NOMO-1 (cell line): ENCODE measurements at regions not wholly inside any gene's neighbourhood (a gene's known extent, or its start where the extent isn't known, plus 50 kb on each side); places are given as distances from the start of the nearest gene placed in this dataset.
"Not testable (repeated sequence)": the region's sequence is repeated elsewhere in the genome, so short reads cannot be mapped to it uniquely, and the experiment has no call there.

ENCODE experiments used
- DNase-seq, 2 experiments: peaks; one replicate each; lab custom pipeline; 2025; ENCODE audit not compliant: unreplicated experiment in 2 of 2; lab: John Stamatoyannopoulos, UW

DNA sequence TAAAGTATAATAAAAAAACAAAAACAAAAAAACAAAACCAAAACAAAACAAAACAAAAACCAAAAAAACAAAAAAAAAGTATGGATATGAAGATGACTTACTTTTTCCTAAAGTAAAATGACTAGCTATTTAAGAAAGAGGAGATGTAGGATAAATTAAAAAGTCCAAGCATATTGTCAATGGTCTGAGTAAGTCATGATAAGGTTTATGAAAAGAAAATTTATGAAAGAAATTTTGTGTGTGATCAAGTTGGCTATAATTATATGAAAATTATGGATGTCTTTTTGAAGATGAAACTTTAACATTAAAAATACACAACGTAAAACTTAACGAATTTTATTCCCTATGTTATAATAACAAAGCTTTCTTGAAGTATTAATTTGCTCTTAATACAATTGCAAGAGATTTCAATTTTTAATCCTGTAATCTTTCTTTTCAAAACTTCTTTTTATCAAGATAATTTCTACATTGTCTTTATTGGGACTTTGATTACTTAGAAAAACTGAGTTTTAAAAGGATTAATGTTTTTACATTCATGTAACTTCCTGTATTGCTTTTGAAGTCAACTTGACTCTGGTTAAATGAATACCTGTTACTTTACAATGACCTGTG, 200.9 kb upstream of the IVNS1ABP start:
- DNase-seq, result no peak

DNA sequence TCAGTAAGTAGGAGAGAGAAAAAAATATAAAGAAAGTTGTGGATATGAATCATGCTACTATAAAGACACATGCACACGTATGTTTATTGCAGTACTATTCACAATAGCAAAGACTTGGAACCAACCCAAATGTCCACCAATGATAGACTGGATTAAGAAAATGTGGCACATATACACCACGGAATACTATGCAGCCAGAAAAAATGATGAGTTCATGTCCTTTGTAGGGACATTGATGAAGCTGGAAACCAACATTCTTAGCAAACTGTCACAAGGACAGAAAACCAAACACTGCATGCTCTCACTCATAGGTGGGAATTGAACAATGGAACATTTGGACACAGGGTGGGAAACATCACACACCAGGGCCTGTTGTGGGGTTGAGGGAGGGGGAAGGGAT, 200.3 kb upstream of the IVNS1ABP start:
- not testable (repeated sequence) for DNase-seq

DNA sequence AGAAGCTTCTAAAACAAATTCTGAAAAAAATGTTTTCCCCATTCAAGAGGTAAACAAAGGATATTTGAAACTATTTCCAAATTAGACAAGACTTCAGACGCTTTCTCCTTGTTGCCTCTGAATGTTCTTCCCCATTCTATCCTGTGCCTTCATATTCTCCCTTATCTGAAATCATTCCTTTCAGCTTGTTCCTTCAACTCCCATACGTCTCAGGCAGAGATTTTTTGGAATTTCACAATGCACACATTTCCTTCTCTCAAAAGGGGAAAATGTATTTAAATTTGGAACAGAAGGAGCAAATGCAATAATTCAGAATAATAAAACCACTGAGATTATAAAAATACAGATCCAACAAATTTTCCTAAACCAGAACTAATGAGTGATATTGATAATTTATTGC, 198.7 kb upstream of the IVNS1ABP start:
- DNase-seq, result no peak

DNA sequence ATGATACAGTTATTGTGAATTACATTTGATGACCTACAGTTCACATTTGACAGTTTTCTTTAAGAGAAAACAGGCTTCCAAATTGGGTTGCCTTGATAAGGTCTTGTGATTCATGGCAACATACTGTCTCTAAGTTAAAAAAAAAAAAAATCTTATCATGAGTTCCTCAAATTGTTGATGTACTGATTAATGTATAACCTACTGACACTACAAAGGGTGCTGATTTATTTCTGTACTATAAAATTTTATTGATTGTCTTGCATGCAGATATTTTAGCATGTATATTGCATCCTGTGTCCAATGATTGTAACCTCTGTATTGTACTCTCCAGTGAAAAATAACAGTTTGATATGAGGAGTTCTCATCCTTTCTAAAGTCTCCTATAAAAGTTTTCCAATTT, 197.3 kb upstream of the IVNS1ABP start:
- DNase-seq, result no peak

DNA sequence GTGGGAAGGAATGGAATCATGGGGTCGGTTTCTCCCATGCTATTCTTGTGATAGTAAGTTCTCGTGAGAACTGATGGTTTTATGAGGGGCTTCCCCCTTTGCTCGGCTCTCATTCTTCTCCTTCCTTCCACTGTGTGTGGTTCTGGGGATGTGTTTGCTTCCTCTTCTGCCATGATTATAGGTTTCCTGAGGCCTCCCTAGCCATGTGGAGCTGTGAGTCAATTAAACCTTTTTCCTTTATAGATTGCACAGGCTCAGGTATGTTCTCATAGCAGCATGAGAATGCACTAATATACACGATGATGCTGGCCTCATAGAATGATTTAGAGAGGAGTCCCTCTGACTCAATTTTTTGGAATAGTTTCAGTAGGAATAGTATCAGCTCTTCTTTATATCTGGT, 195.4 kb upstream of the IVNS1ABP start:
- DNase-seq, result peak; percentile 7 to 30

DNA sequence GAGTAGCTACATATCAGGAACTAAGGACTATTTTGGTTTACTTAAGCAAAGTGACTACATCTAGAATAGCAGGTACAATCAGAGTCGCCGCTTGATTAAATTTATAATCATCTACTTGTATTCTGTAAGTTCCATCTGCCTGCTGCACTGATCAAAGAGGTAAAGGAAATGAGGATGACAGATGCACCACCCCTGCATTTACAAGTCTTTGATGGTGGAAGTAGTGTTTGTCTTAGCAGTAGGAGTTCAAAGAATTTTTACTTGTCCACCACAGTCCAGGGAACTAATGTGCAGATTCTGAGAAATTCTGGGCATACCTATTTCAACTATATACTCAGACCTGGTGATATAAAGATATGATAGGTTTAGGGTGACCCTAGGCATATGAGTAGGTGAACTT, 184.1 kb upstream of the IVNS1ABP start:
- no peak for DNase-seq

DNA sequence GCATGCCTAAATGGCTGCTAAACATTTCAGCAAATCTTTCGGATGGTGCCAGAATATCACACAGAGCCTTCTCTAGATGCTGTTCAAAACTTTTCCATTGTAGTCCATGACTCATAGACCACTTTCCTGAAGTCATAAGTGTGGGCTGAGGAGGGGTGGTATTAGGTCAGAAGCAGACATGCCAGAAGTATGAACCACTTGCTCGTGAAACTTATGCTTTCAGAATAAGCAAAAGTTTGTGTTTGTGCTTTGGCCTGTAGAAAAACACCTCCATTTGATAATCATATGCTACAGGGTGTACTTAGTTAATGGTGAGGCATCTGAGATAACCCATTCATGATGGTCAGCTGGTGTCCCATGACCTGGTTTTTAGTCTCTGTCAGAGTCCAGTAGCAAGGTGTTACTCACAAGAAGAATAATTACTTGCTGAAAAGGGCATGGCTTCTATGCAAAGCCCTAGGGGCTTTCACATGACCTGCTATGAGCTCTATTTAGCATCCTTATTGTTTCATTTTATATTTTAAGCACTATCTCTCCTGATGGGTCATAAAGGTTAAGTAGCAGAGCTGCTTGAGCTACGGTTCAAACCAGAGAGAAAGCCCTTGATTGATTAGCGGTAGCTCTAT, 183.1 kb upstream of the IVNS1ABP start:
- no peak for DNase-seq

DNA sequence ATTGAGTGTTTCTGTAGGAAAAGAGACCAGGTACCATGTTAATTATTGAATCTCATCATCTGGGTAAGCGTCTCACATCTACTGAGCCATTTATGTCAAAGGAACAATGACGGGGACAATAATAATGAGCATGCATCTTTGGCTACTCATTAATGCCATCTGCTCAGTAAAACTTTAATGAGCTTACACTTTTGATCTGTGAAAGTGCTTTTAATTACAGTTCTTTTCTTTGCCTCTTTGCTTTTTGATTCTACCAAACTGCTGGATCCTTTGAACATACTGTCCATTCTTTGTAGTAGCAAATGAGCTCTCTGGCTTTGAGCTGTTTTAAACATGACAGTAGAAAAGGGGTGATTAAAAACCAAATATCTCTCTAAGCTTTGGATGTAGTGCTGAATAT, 181.2 kb upstream of the IVNS1ABP start:
- DNase-seq, result no peak

DNA sequence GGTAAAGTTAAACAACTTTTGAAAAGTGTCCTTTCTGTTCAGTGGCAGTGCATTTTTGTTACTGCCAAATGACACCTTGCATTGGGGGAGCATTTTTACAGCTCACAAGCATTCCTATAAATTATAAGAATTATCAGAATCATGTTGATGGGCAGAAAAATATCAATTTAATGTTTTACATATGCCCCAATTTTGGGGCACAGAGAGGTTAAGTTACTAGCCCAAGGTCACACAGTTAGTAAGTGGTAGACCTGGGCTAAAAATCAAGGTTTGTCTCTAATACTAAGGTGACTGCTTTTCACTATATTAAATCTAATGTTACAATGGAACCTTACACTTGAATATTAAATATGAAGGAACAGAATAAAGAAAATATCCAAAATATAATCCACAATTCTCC, 180.1 kb upstream of the IVNS1ABP start:
- no peak for DNase-seq

DNA sequence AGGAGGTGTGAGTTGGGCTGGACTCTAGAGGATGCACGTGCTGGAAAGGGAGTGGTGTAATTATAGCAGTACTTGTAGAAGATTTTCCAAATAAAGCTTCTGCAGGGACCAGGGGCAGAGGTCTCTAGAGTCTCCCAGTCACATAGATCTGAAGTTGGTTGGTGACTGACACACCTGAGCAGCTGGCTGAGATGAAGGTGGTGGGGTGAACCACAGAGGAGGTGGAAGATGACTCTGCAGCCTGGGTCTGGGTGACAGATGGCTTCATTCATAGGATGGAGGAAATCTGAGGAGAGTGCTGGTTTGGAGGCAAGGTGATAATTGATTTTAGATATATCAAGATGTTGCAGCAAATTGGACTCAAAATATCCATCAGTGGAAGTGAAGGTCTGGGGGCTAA, 178.9 kb upstream of the IVNS1ABP start:
- DNase-seq, result no peak

DNA sequence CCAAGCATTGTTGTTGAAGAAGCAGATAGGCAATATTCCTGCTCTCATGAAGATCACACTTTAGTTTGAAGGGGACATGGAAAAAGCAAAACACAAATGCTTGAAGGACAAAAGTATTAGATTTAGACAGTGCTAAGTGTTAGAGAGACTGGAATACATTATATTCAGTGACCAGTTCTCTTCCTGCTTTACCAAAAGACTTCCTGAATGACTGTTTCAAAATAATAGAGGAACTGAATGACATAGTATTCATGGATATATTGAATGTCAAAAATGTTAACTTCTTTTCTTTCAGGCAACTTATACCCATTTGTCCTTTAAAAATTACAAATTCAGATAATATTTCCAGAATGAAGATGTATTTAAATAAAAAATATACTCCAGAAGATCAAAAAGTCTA, 178.0 kb upstream of the IVNS1ABP start:
- DNase-seq, result peak in 1 of 2 experiments; percentile 44

DNA sequence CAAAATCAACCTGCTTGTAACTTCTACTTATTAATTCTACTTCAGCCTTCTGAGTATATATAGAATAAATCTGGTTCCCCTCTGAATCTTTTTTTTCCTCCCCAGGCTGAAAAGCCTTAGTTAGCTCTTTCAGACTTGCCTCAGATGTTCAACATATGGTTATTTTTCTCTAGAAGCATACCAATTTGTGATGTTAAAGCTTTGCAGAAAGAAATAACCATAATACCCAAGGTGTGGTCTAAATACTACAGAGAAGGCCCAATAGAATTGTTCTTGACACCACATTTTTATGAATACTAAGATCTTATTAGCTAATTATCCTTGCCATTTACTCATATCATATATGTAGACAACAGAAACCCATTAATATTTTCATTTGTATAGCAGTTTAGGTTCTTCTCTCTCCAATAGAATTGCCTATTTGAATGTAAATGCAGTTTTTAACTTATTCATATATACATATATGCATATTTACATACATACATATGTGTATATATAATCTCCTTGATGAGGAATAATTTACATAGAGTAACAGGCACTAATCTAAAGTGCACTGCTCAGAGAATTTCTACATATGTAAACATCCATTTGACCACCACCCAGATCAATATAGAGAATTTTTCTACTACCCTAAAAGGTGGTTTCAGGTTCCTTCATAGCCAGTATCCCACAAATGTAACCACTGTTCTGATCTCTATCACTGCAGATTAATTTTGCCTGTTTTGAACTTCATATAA, 175.2 kb upstream of the IVNS1ABP start:
- DNase-seq, result no peak

DNA sequence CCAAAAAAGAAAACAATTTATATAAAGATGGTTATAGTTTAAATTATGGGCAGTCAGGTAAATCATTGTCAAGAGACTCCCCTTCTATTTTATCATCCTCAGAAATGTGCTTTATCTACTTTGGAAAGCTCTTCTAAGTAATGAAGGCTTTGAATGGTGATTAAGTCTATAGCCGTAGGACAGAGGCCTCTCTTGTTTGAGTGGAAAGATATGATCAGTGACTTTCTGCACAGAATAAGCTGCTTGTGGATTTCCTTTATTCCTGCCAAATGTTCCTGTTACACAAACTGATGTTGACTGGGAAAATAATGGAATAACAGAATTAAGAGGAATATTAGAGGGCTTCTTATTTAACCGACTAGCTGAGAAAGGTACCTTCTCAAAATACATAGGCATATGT, 174.6 kb upstream of the IVNS1ABP start:
- no peak for DNase-seq

DNA sequence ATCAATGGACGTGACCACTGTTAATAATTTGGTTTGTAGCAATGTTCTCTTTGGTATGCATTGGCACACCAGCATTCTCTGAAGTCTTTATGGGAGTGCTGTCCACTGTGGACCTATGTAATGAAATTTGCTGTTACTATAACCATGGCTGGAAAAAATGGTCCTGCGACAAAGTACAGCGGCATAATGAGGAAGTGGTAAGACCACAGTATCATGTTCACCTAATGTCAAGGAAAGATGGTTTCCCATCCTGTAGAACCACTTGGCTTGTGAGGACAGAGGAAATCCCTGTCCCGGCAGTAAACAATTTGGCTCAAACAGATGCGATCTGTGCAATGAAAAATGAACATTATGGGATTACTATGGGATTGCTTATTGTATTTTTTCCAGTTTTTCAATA, 173.9 kb upstream of the IVNS1ABP start:
- DNase-seq, result no peak

DNA sequence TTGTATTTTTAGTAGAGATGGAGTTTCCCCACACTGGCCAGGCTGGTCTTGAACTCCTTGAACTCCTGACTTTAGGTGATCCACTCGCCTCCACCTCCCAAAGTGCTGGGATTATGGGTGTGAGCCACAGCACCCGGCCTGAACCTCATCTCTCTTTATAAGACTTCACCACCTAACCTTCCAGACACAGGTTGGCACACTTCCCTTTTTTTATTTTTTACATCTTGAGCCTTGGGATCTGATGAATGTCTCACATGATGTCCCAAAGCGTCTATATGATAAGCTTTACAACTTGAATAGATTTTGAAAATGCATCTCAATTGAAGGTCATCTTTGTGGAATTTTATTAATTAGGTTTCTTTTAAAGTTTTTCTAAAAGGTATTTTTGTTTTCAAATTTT, 172.4 kb upstream of the IVNS1ABP start:
- DNase-seq, result no peak

DNA sequence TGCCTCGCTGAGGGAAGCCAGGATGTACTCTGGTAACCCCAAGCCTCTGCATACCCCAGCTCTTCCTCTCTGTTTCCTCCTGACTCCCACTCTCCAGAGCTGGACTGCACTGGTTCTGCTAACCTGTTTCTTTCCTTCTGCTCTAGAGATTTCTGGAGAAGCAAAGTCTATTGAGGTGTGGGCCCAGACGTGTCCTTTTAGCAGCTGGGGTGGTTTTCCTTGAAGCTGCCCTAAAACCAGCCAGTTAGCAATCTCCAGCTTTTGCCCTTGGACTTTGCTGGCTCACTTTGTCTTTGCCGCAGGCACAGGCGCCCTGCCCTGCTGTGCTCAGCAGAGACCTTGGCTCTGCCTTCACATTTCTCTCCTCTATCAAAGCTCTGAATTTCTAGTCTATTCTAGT, 171.8 kb upstream of the IVNS1ABP start:
- DNase-seq, result no peak

DNA sequence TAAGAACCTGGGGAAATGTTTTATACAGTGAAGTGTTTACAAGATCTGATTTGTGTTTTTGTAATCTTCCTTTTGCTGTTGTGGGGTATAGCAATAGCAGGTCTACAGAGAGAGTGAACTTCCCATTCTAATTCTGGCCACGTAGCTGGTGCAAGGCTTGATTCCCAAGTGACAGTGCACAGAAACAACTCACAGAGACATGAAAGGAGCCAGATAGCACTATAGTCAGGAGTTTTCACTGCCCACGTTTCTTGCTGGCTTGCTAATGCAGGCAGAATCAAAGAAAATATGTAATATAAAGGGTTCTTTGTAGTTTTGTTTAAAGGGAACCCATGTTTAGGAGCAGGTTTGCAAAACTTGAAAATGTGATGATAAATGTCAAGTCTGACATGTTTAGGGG, 170.9 kb upstream of the IVNS1ABP start:
- DNase-seq, result no peak

DNA sequence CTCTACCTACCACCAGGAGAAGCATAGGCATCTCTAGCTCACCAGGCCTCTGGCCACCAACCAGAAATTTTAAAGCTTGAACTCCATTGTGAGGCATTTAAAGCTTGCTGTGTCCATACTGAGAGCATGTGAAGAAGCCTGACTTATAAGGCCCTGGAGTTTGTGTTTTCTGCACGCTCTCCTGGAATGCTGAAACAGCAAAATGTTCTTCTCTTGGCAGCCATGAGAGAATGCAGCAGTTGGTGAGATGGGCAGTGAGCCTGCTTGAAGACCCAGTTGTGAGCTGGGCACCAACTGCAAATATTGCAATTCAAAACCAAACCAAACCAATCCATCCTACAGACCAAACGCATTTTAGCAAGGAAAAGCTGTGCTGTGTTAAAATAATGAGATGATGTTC, 170.0 kb upstream of the IVNS1ABP start:
- DNase-seq, result no peak

DNA sequence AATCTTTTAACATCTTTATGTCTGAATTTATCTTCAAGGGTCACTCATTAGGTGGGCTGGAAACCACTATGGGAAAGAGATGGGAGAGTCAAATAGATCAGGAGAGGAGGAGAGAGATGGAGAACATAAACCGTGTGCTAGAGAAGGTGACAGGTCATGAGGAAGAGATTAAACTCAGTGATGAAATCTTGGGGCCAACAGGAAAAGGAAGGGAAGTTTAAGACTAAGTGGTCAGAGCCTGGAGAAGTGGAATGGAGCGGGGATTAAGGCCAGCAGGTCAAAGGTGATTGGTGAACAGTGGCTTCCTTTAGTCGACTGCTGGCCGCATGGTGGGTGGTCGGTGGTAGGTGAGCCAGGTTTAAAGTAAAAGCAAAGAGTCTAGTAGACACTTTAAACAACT, 169.3 kb upstream of the IVNS1ABP start:
- DNase-seq, result no peak

DNA sequence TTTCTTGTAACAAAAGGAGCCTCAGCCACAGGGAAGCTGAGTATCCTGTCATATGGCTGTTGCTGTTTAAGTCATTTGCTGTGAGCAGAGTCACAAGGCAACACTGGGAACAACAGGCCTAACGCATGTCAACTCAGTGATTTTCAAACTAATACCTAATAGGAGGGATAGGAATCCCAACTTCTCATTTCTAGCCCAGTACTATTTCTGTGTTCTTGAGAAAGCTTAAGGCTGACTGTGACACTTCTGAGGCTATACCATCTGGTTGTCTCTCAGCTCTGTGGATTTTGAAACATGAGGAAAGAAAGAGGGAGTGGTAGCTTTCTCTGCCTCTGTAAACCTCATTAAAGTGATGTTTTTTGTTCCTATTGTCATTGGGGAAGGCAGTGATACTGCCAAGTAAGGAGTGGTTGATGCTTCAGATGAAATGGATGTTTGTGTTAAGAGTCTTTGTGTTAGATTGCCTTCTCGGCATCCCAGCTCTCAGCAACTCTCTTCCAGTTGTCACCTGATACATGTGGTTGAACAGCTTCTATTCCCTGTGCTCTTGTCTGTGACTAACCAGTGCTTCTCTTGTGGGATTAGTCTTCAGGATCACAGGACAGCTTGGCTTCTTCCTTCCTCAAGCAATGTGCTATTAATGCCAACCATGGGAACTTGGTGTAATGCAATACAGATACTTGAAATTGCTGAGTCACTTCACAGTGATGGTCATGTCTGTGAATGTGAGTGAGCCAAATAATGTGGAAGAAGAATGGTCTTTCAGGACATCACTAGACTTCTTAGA, 166.8 kb upstream of the IVNS1ABP start:
- DNase-seq, result peak; percentile 8 to 59

DNA sequence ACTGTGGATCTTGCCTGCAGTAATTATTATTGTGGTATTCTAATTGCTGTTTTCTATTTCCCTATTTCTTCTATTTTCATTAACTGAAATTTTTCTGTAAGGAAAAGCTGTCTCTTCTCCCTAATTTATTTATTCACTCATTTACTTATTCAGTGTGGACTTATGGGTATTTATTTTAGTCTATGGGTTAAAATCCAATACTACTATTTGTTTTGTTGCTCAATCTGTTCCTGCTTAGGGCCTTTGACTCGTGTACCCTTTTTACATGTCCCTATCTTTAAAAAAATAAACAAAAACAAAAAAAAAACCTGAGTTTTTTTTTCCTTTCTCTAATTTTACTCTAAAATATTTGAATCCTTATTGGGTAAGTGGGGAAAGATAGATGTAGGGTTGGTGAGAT, 166.2 kb upstream of the IVNS1ABP start:
- DNase-seq, result no peak

DNA sequence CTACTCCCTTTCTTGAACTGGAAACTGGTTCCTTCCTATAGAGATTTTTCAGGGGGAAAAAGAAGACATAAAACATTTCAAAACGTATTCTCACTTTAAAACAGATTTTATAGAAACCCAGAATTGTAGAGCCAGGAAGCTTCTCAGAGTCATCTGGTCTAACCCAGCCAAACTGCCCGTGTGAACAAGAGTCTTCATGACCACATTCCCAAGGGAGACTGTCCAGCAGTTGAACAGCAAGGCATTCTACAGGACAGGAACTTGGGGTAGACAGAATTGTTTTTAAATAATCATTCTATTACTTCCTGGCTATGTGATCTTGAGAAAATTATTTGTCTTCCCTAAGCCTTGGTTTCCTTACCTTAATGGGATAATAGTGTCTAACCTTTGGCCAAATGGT, 163.5 kb upstream of the IVNS1ABP start:
- no peak for DNase-seq
